OCI-LY3 (cell line): ENCODE measurements at regions not wholly inside any gene's neighbourhood (a gene's known extent, or its start where the extent isn't known, plus 50 kb on each side); places are given as distances from the start of the nearest gene placed in this dataset.

ENCODE experiments used
- EZH2phosphoT487 ChIP-seq: fragments of 200-600 bp; shearing (Covaris generic); IDR thresholded peaks from 2 replicates; pipeline ENCODE4 v1.6.1; 2018; ENCODE audit warnings: antibody characterized with exemption, mixed run types, low read depth
- TF ChIP-seq, protein P1 (sequence below): fragments of 200-600, 300-600 bp; sonication (generic); IDR thresholded peaks from 2 replicates; pipeline ENCODE4 v1.5.1; 2014; ENCODE audit warnings: antibody characterized with exemption, low read length, low read depth

- TF ChIP-seq, protein P1, sequence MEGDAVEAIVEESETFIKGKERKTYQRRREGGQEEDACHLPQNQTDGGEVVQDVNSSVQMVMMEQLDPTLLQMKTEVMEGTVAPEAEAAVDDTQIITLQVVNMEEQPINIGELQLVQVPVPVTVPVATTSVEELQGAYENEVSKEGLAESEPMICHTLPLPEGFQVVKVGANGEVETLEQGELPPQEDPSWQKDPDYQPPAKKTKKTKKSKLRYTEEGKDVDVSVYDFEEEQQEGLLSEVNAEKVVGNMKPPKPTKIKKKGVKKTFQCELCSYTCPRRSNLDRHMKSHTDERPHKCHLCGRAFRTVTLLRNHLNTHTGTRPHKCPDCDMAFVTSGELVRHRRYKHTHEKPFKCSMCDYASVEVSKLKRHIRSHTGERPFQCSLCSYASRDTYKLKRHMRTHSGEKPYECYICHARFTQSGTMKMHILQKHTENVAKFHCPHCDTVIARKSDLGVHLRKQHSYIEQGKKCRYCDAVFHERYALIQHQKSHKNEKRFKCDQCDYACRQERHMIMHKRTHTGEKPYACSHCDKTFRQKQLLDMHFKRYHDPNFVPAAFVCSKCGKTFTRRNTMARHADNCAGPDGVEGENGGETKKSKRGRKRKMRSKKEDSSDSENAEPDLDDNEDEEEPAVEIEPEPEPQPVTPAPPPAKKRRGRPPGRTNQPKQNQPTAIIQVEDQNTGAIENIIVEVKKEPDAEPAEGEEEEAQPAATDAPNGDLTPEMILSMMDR = no peak
- no peak for TF ChIP-seq EZH2phosphoT487
These were observed 1689.2 kb upstream of the WWC1 start for GRCh38 chr5:166602271-166602670.
